NCI-H510A (cell line): ENCODE measurements at regions not wholly inside any gene's neighbourhood (a gene's known extent, or its start where the extent isn't known, plus 50 kb on each side); places are given as distances from the start of the nearest gene placed in this dataset.
"Not testable (repeated sequence)": the region's sequence is repeated elsewhere in the genome, so short reads cannot be mapped to it uniquely, and the experiment has no call there.

Source experiments
- DNase-seq: peaks from one replicate; lab custom pipeline; 2025; lab: John Stamatoyannopoulos, UW

- no peak for DNase-seq
Observed at GRCh38 chr11:90556026-90556425, 333.2 kb upstream of the CHORDC1 start.

- no peak for DNase-seq
Observed at GRCh38 chr11:90555477-90555876, 332.6 kb upstream of the CHORDC1 start.

GRCh38 chr11:90542092-90542491 lies 319.2 kb upstream of the CHORDC1 start:
- DNase-seq = no peak

GRCh38 chr11:90536301-90536700 lies 313.5 kb upstream of the CHORDC1 start:
- DNase-seq = no peak

GRCh38 chr11:90532125-90532524 lies 309.3 kb upstream of the CHORDC1 start:
- no peak for DNase-seq

- no peak for DNase-seq
Observed at GRCh38 chr11:90531001-90531400, 308.2 kb upstream of the CHORDC1 start.

GRCh38 chr11:90525962-90526361 lies 303.1 kb upstream of the CHORDC1 start:
- no peak for DNase-seq

GRCh38 chr11:90512846-90513245 lies 290.0 kb upstream of the CHORDC1 start:
- DNase-seq = no peak

GRCh38 chr11:90510839-90511238 lies 288.0 kb upstream of the CHORDC1 start:
- no peak for DNase-seq

- DNase-seq = no peak
Observed at GRCh38 chr11:90500922-90501568, 278.2 kb upstream of the CHORDC1 start.

GRCh38 chr11:90496722-90497121 lies 273.9 kb upstream of the CHORDC1 start:
- no peak for DNase-seq

GRCh38 chr11:90493379-90493778 lies 270.5 kb upstream of the CHORDC1 start:
- no peak for DNase-seq

GRCh38 chr11:90491466-90491865 lies 268.6 kb upstream of the CHORDC1 start:
- DNase-seq = no peak

- DNase-seq = peak; percentile 4
Observed at GRCh38 chr11:90476442-90477007, 253.7 kb upstream of the CHORDC1 start.

GRCh38 chr11:90468923-90469322 lies 246.1 kb upstream of the CHORDC1 start:
- no peak for DNase-seq

GRCh38 chr11:90465553-90465952 lies 242.7 kb upstream of the CHORDC1 start:
- no peak for DNase-seq

GRCh38 chr11:90455347-90455920 lies 232.6 kb upstream of the CHORDC1 start:
- not testable (repeated sequence) for DNase-seq

GRCh38 chr11:90453525-90453924 lies 230.7 kb upstream of the CHORDC1 start:
- no peak for DNase-seq

- DNase-seq = no peak
Observed at GRCh38 chr11:90449606-90450005, 226.8 kb upstream of the CHORDC1 start.

- DNase-seq = peak; percentile 28
Observed at GRCh38 chr11:90448256-90448655, 225.4 kb upstream of the CHORDC1 start.

- DNase-seq = no peak
Observed at GRCh38 chr11:90447618-90448017, 224.8 kb upstream of the CHORDC1 start.

GRCh38 chr11:90446207-90446606 lies 223.4 kb upstream of the CHORDC1 start:
- no peak for DNase-seq

GRCh38 chr11:90438069-90438468 lies 215.2 kb upstream of the CHORDC1 start:
- no peak for DNase-seq

- DNase-seq = no peak
Observed at GRCh38 chr11:90434858-90435257, 212.0 kb upstream of the CHORDC1 start.
